GM18520 (cell line): ENCODE measurements at regions not wholly inside any gene's neighbourhood (a gene's known extent, or its start where the extent isn't known, plus 50 kb on each side); places are given as distances from the start of the nearest gene placed in this dataset.
"Not testable (repeated sequence)": the region's sequence is repeated elsewhere in the genome, so short reads cannot be mapped to it uniquely, and the experiment has no call there.

Source experiments
- ATAC-seq: cut with Tn5 transposase; IDR thresholded peaks from one replicate; pipeline ENCODE4 v1.9.1; 2021; ENCODE audit not compliant: unreplicated experiment

DNA sequence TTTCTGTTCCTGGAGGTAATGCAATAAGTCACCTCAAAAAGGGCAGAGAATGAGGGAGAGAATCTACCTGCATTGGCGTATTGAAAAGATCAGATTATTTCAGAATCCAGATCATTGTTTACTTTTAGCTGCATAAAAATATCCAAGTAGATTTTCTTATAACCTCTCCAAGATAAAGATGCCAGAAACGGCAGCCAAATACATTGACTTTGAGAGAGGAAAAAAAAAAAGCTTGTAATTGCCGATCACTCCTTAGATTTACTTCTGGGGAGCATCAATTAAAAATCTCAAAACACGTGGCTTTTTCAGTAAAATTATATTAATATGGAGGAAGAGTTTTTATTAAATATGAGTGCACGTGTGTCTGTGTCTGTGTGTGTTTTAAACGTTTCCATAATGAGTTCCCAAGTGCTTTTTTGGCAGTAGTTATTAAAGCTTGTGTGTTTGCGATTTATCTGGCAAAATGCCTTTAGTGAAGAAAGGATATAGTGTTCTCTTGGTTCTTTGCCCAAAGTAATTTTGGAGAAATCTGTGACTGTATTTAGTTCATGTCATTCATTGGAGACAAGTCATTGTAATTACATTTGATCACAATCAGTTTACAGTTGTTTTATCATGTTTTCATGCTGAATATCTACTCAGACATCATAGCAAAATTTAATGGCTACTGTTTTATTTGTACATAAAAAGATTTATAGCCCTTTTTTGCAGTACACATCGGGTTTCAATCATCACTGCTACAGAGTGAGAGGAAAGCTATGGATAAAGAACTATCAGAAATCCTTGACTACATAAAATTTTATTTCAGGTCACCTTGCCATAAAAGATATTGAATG, 176.1 kb downstream of the TM9SF2 start:
- ATAC-seq, result no peak

DNA sequence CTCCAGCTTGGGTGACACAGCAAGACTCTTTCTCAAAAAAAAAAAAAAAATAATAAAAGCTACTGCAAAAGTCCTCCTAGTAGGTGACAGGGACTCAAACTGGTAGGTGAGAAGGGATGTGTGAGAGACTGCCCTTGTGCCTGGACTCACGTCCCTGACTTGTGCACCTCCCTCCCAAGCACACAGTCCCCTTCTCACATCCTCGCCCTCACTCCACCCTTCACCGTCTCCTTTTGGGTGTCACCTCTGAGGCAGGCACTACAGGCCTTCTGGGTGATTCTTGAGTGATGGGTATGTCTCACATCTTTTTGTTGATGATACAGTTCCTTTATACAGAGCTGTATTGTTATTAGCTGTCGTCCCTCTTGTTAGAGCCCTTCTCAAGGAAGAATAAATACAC, 170.5 kb downstream of the TM9SF2 start:
- no peak for ATAC-seq

DNA sequence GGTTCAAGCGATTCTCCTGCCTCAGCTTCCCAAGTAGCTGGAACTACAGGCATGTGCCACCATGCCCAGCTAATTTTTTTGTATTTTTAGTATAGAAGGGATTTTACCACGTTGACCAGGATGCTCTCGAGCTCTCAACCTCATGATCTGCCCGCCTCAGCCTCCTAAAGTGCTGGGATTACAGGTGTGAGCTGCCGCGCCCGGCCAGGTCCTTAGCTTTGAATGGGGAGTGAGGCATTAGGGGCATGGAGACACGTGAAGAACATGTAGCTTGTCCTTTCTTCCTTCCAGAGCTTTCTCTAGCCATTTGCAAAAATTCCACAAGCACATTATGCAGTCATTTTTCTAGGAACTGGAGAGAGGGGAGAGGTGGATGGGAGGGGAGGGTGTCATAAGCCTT, 167.8 kb downstream of the TM9SF2 start:
- ATAC-seq, result not testable (repeated sequence)

DNA sequence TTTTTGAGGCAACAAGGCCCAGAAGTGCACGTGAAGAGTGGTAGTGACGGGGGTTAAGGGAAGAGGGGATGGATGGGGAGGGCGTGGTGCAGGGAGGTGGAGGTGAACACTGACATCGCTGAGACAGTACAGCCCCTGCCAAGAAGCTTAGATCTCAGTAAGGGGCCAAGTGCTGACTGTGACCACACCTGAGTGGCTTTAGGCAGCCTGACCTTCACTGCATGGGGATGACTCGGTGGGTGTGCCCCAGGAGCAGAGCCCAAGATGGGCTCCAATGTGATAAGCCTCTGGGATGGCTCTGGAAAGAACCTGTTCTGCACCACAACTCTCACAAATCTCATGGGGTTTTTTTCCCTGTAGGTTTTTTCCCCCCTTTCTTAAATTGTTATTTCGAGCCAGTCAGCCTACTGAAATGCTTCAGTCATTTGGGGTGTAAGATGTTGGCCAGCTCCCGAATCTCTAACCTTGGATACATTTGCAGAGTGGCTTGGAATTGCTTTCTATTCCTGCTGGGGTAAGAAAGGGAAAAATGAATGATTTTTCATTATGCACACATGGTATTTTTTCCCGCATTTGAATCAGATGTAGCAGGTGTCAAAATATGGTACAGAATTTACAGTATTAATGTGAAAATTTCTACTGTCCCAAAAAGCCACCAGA, 165.0 kb downstream of the TM9SF2 start:
- no peak for ATAC-seq

DNA sequence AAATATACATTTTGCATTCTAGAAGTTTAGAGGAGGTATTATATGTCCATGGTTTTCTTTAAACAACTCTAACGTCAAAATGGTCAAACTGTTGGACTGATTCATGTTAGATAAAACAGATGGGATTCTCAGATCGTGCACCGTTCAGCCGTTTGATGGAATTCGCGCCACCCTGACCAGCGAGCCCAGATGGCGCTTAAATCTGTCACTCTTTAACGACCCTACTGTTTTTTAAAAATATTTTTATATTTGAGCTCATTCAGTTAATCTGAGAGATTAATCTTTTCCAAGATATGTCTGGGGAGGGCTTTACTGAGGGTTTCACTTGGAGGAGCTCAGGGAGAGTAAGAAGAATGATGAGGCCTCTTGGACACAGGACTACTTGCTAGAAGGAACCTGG, 164.4 kb downstream of the TM9SF2 start:
- no peak for ATAC-seq

DNA sequence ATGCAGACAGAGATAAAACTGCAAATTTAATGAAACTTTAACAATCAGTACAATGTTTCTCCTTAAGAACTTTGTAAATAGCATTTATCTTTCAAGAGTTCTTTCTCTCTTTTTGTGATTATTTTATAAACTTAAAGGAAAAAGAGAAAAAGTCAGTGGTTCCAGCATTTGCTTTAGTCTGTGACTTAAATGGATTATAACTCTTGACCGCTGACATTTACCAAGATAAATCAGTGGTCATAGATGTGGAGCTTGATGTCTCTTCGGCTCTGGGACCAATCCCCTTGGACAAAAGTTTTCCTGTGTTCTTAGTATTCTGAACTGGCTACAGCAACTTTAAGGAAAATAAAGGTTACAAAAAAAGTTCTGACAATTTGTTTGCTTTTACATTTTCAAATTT, 162.6 kb downstream of the TM9SF2 start:
- ATAC-seq, result no peak

DNA sequence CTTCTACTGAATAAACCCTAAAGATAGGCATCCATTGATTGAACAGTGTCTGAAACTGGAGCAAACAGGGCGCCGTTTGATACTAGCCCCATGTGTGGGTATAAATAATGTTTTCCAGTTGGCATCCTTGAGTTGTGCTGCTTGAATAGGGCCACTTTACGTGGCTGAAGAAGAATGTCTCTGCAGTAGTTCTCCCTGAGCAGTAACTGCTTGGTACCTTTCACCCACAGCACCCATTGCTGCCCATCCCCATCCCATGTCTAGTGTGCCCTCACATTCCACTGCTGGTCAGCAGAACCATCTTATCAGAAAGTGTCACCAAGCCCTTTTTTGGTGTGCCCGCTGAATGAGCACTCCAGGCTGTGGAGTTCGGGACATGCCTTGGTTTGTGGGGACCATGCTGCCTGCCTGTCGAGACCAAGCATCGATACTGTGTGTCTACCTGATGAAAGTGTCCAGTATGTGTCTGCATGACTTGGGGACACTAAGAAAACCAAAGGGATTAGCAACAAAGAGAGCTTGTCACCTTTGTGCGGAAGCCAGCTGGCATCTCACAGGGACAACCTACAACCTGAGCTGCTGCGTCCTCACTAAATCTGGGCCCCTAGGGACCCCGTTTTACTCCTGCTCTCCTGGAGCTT, 162.0 kb downstream of the TM9SF2 start:
- ATAC-seq, result no peak

DNA sequence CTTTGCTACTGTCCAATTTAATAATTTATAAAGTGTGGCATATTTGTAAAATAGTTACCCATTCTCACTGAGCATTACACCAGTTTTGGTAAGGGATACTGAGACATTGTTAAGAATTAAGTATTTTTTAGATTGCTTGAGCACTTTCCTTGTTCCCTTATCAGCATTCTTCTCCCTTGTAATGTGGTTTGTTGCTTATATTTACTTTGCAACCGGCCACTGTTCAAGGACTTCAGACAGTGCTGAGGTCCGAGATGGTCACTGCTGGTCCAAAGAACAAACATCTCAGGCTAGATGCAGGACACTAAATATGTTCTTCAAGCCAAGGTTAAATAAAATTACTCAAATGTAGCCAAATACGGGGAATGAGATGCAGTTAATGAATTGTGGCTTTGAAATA, 161.4 kb downstream of the TM9SF2 start:
- ATAC-seq, result no peak

DNA sequence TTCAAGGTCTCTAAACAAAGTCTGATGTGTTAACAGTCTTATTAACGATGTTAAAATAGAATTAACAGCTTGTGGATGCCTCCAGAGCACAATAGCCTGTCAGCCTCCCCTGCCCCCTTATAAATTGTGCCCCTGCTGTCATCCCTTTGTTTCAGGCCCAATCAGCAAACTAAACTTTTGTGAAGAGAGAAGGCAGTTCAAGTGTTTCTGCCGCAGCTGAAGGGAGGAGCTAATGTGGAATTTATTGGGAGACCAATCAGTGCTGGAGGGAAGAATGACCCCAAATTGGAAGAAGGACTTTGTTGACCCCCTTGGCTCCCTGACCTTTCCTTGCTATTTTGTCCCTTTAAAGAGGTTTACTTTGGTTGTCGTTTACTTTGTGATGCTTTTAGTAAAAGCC, 160.5 kb downstream of the TM9SF2 start:
- ATAC-seq, result no peak

DNA sequence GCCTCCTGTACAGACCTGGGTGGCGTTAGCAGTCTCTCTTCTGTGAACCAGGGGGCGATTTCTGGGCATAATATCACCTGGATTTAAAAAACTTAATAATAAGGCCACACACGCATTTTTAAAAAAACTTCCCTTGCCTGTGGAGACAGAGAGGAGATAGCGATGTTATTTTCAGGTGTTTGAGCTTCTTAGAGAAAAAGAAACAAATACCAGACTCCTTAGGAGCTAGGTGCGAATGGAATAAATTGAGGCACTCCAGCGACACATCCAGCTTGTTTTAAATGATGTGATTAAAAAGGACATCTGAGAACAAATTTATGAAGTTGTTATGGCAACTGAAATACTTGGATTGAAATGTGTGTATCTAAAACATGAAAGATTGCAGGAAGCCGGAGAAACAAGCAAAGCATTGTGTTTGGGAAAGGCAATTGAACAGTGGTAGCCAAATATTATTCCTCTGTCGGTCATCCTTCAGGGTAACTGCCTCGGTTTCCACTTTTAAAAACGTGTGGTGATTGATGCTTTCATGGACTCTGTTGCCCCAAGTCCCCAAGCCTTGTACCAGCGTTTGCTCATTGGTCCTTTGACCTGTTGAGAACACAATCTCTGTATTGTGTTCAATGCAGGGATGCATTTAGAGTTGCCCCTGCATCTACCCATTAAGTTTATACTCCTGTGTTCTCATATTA, 158.7 kb downstream of the TM9SF2 start:
- ATAC-seq, result no peak

DNA sequence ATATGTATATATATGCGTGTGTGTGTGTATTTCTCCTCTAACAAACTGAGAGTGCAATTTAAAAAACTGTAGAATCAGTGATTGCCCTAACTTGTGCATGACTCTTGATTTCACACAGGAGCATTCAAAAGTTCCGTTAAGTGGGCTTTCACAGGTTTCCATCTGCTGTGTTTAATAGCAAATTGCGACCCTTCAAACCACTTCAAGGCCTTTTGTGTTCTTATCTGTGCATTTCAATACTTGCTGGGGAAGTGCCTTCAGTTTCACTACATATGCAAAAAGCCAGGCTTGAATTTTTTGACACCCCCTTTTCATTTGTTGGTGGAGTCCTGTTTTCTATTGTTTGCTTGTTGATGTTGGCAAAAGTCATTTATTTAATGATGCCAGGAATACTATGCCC, 158.0 kb downstream of the TM9SF2 start:
- ATAC-seq, result no peak

DNA sequence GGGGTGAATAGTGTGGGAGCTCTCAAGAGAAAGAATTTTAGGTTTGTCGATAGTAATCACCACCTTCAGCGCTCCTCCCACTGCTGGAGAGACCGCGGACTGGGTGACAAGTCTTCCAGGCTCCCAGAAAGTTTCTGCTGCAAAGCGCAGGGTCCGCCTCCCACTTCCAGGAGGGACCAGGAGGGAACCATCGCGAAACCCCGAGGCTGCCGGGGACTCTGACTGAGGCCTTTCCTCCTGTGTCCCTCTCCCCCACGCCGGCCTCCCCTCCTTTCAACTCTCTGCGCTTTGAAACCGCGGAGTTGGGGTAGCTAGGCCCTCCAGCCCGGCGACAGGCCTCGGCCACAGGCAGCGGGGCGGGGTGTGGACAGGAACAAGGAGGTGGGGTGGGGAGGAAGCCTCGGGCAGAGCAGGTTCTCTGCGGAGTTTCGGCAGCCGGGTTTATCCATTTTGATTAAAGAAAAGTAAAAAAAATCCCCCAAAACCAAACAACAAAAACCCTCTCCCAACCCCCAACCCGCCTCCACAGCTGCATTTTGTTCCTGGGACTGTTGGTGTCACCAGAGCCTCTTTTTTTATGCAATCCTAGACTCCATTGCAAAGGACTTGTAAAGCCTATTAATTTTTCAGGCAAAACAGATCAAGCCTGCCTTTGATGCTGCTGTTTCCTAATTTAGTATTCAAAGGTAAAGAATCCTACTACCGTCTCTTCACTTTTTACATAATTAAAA, 157.2 kb downstream of the TM9SF2 start:
- no peak for ATAC-seq

DNA sequence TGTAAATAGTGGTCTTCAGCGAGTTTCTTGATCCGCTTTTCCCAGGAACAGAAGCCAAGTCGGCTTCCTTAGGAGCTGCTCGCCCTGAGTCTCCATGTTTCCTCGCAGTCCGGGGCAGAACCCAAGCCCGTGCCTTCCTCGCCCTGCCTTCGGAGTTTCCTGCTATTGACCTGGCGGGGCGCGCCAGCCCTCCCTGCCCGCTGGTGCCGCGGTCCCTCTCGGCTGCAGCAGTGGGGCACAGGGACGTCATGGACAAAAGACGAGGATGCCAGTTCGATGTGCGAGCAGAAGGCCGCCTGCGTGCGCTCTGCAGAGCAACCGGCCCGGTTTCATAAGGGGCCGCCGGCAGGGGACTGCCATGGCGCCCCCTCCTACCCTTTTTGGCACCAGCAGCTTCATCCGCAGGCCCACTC, 156.6 kb downstream of the TM9SF2 start:
- ATAC-seq, result no peak

DNA sequence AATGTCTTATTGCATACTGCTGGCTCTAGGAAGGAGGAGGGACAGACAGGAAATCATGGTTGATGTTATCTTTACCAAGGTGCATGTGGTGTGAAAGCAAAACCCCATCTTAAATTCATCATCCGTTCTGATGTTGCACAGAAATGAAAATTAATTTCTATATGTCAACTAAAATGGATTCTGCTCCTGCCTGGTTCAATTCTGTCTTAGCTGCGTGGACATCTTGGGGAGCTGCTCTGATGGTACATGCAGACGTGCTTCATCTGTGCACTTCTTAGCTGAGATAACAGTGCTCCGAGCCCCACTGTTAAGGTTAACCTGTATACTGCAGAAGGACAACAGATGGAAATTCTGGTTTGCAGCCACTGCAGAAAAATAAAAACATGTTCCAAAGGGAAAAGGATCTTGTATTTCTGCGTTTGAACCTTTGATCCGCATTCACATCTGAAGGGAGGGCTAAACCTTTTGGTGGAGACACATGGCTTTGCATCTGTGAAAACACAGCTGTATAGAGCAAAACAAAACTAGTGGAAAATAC, 155.6 kb downstream of the TM9SF2 start:
- ATAC-seq, result no peak

DNA sequence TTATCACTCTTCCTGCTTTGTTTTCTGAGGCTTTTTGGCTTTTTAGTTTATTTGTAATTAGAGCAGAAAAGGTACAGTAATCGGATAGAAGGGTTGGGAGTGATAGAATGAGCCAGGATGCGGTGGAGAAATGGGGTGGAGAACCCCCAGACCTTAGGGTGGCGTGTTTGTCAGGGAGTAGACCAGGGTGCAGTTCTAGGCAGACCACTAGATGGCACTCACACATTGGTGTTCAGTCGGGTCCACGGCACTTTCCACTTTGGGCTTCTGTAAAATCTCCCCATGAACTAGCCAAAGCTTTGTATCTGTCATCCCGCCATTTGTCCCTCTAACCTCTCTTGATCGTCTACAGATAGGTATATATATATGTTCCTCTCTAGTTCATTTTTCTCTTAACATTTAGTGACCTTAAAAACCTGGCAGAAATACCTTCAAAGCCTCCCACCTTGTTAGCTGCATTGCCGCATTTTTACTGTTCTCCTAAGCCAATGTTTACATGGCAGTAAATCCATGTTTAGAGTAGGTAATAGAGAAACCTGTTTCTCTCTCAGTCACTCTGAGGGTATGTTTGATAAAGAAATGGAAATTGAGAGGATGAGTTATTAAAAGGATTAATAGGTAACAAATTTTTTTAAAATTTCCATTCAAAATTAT, 154.9 kb downstream of the TM9SF2 start:
- ATAC-seq, result no peak

DNA sequence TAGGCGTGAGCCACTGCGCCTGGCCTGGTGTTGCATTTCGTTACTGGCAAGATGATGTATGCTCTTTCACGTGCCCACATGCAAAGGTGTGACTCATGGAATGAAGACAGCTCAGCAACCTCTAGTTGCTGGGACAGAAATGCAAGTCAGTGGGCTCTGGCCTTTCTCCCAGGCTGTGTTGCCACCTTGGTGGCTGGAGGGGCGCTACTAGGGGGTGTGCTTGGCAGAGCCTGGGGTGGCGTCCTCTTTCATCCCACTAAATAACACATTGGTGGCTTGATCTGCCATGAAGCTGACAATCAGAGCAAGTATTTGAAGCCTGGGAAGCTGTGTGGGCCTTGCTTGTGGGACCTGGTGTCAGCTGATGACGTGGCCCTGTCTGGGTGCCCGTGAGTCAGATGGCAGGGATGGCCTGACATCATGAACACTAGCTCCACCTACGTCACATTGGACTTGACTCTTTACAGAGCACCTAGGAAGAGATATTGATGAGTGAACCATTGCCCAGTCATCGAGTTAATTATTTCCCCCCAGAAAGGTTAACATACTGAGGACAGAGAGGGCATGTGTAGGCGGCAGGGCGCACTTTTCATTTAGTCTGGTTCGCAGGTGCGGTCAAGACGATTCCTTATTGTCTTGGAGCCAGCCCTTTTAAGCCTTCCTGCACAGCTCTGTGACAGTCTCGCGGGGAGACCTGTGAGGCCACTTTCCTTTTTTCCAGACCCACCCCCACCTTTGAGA, 154.2 kb downstream of the TM9SF2 start:
- no peak for ATAC-seq

DNA sequence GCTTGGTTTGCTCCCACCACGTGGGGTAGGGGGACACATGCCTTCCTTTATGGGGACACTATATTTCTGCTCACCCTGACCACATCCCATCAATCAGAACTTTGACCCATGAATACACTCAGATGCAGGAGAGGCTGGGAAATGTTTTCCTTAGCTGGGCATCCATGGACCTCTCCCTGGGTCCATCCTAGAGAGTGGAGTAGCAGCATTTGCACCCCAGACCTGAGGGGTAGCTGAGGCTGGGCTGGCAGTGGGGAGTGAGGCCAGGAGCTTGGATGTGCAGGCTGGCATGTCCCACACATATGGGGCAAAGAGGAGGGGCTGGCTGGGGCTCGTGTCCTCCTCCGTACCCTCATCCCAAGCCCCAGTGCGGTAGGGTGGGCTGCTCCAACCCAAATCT, 152.8 kb downstream of the TM9SF2 start:
- no peak for ATAC-seq

DNA sequence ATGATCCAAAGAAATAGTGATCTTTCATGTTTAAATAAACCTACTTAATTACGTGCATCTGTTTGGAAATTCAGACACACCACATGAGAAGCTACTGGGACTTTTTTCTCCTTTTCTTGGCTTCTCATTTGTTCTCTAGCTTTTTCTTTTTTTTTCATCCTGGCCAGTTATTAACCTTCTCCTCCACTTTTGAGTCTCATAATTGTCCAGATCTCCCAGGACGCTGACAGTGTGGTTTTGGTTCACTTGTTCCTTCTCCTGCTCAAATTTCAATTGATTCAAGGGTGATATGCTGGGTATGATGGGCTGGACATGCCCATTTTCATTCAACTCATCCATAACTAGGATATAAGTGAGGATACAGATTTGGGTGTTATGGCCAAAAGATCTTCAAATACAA, 152.3 kb downstream of the TM9SF2 start:
- no peak for ATAC-seq

DNA sequence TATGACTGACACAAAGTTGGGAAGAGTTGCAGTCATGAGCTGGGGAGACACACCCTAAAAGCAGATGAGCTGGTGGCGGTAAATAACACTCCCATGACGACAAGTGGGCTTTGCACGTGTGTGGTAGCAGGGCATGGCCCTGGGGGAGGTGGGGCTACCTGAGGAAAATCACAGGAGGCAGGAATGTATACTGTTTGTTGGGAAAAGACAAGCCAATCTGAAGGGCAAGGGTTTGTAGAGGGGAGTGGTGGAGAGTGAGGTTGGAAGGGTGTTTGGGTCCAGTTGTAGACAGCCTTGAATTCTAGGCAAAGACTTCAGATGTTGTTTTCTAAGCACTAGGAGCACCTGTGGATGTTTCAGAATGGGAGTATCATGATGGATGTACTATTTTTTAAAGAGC, 151.6 kb downstream of the TM9SF2 start:
- ATAC-seq, result no peak
